Testis (tissue), 2 donors: ENCODE measurements at regions not wholly inside any gene's neighbourhood (a gene's known extent, or its start where the extent isn't known, plus 50 kb on each side); places are given as distances from the start of the nearest gene placed in this dataset.

ENCODE experiments used
- CTCF ChIP-seq, 3 experiments: fragments of 450-650 bp in 2 of 3; fragments of 200-600 bp in 1 of 3; sonication (generic) in 1 of 3; IDR thresholded peaks; one replicate each; pipeline ENCODE4 v1.5.1; 2016 to 2019; ENCODE audit warnings: antibody characterized with exemption in 3 of 3, mild to moderate bottlenecking in 2 of 3, moderate library complexity in 1 of 3
- POLR2A ChIP-seq: fragments of 450-650 bp; IDR thresholded peaks from one replicate; pipeline ENCODE4 v1.6.1; 2017; ENCODE audit warnings: antibody characterized with exemption, mild to moderate bottlenecking, moderate library complexity

- TF ChIP-seq CTCF (IDR thresholded peaks at IDR 0.05) = no peak
- no peak for TF ChIP-seq POLR2A
Observed at GRCh38 chr2:184326066-184326465, 272.3 kb upstream of the ZNF804A start.
